GM12878 (cell line): ENCODE measurements at regions not wholly inside any gene's neighbourhood (a gene's known extent, or its start where the extent isn't known, plus 50 kb on each side); places are given as distances from the start of the nearest gene placed in this dataset.

Experiments used
- BACH1 ChIP-seq: fragments of 450-650 bp; IDR thresholded peaks from 2 replicates; pipeline ENCODE4 v1.6.1; 2017; ENCODE audit warnings: mild to moderate bottlenecking, borderline replicate concordance
- BHLHE40 ChIP-seq, 2 experiments: fragments of 450-650 bp in 1 of 2; IDR thresholded peaks; 2 replicates each; pipeline ENCODE4 v1.6.1; 2011 to 2017; ENCODE audit warnings: low read depth in 2 of 2, borderline replicate concordance in 1 of 2, improper control_type of control experiment in 1 of 2, low read length in 1 of 2, mild to moderate bottlenecking in 1 of 2
- CEBPZ ChIP-seq: fragments of 150-350 bp; IDR thresholded peaks from 2 replicates; pipeline ENCODE4 v1.6.1; 2016; ENCODE audit warnings: low read depth, low read length
- CTCF ChIP-seq, 3 experiments: IDR thresholded peaks in 2 of 3; conservative IDR thresholded peaks in 1 of 3; 2 replicates each; pipeline ENCODE4 v1.5.1; 2011; ENCODE audit warnings: low read depth in 3 of 3, low read length in 3 of 3, mild to moderate bottlenecking in 3 of 3, control low read depth in 2 of 3, moderate library complexity in 2 of 3, inconsistent platforms in 1 of 3, mixed read lengths in 1 of 3; ENCODE audit not compliant: control insufficient read depth in 2 of 3, insufficient read depth in 1 of 3; ENCODE audit errors: extremely low read depth in 1 of 3
- CUX1 ChIP-seq: IDR thresholded peaks from 2 replicates; pipeline ENCODE4 v1.6.1; 2012; ENCODE audit warnings: improper control_type of control experiment, low read depth, low read length; ENCODE audit not compliant: insufficient replicate concordance
- IRF5 ChIP-seq: fragments of 450-650 bp; IDR thresholded peaks from 2 replicates; pipeline ENCODE4 v1.6.1; 2017; ENCODE audit warnings: borderline replicate concordance
- JUNB ChIP-seq: IDR thresholded peaks from 2 replicates; pipeline ENCODE4 v1.6.1; 2016; ENCODE audit warnings: antibody characterized with exemption, mild to moderate bottlenecking
- KLF5 ChIP-seq: fragments of 450-650 bp; IDR thresholded peaks from 2 replicates; pipeline ENCODE4 v1.6.1; 2014; ENCODE audit warnings: mild to moderate bottlenecking; ENCODE audit not compliant: partially characterized antibody
- NBN ChIP-seq: fragments of 450-650 bp; IDR thresholded peaks from 2 replicates; pipeline ENCODE4 v1.6.1; 2016
- RELB ChIP-seq: fragments of 450-650 bp; IDR thresholded peaks from 2 replicates; pipeline ENCODE4 v1.6.1; 2017; ENCODE audit warnings: low read depth, mild to moderate bottlenecking, moderate library complexity
- ZNF384 ChIP-seq: IDR thresholded peaks from 2 replicates; pipeline ENCODE4 v1.6.1; 2012; ENCODE audit warnings: low read depth, mild to moderate bottlenecking, low read length, improper control_type of control experiment, borderline replicate concordance
- ZZZ3 ChIP-seq: IDR thresholded peaks from 2 replicates; pipeline ENCODE4 v1.6.1; 2011; ENCODE audit warnings: low read depth; ENCODE audit not compliant: control insufficient read depth, insufficient read length

- TF ChIP-seq CUX1 (no peak), ZNF384 (no peak), ZZZ3 (no peak), BACH1 (no peak), IRF5 (no peak), KLF5 (no peak), RELB (no peak), BHLHE40 (IDR thresholded peaks at IDR 0.05; ENCODE audit: borderline replicate concordance in 1 of 2, low read depth in 2 of 2, low read length in 1 of 2) (no peak), NBN (no peak), JUNB (no peak), CEBPZ (no peak), CTCF (IDR thresholded peaks at IDR 0.05 in 2 of 3, conservative IDR thresholded peaks at IDR 0.05 in 1 of 3; ENCODE audit: control insufficient read depth in 2 of 3, extremely low read depth in 1 of 3, insufficient read depth in 1 of 3, low read depth in 3 of 3, low read length in 3 of 3) (no peak)
Measured at GRCh38 chr12:17652436-17652835, 437.6 kb downstream of the RERGL start (continued).
